ENCODE measurements at regions not wholly inside any gene's neighbourhood (a gene's known extent, or its start where the extent isn't known, plus 50 kb on each side); places are given as distances from the start of the nearest gene placed in this dataset.

DNA sequence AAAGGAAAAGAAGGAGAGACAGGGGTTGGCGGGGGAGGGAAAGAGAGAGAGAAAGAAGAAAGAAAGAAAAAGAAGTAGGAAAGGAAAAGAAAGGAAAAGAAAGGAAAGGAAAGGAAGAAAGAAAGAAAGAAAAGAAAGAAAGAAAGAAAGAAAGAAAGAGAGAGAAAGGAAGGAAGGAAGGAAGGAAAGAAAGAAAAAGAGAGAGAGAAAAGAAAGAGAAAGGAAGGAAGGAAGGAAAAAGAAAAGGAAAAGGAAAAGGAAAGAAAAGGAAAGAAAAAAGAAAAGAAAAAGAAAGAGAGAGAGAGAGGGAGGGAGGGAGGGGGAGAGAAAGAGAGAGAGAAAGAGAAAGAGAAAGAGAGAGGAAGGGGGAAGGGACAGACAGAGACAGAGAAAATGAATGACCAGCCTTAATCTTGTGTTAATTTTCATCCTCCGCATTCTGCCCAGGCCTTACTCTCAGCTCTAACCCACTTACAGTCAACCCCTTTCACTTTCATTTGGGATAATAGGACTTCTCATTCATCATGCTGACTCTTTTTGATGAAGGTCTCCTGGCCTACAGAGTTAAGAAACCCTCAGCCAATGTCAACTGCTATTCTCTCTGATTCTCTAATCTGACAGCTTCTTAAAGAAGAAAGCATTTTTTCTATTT, 207.3 kb downstream of the SUCLG1 start:
- Histone ChIP-seq H3K27me3 (no peaks in the 10 kb centered on the region), H3K9me3 (peaks cover 0 to 3% (median 0%) of the 10 kb centered on the region in 12 donors), H3K4me3 (no peak overlapping the region), H3K36me3 (no peaks in the 10 kb centered on the region), H3K4me1 (no peaks in the 10 kb centered on the region), H3K27ac (no peak overlapping the region)
- no peak for TF ChIP-seq POLR2A (IDR thresholded peaks at IDR 0.05)
- TF ChIP-seq, protein P1, sequence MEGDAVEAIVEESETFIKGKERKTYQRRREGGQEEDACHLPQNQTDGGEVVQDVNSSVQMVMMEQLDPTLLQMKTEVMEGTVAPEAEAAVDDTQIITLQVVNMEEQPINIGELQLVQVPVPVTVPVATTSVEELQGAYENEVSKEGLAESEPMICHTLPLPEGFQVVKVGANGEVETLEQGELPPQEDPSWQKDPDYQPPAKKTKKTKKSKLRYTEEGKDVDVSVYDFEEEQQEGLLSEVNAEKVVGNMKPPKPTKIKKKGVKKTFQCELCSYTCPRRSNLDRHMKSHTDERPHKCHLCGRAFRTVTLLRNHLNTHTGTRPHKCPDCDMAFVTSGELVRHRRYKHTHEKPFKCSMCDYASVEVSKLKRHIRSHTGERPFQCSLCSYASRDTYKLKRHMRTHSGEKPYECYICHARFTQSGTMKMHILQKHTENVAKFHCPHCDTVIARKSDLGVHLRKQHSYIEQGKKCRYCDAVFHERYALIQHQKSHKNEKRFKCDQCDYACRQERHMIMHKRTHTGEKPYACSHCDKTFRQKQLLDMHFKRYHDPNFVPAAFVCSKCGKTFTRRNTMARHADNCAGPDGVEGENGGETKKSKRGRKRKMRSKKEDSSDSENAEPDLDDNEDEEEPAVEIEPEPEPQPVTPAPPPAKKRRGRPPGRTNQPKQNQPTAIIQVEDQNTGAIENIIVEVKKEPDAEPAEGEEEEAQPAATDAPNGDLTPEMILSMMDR (IDR thresholded peaks at IDR 0.05), result no peak
- no peak for DNase-seq
- no peak for ATAC-seq
- WGBS, 4 donors, result 91 to 96% (median 94%) methylated on average over 2 of the region's 2 CpGs
- intact Hi-C loops (cut with DNase I), result no loop called here

DNA sequence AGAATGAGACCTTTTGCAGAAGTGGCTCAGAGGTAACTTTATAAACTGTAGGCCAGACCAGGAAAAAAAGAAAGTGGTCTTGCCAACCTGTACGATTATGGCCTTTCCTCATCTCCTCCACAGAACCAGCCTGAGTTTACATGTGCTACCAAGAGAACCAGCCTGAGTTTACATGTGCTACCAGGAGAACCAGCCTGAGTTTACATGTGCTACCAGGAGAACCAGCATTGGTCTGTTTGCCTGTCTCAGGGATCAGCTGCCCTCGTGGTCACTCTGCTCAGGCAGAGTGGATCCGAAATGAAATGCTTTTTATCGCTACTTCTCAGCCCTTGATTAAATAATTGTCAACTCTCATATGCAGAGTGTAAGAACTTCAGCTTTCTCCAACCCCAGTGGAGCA, 209.9 kb downstream of the SUCLG1 start:
- TF ChIP-seq, protein P1 (IDR thresholded peaks at IDR 0.05), result no peak
- TF ChIP-seq POLR2A (IDR thresholded peaks at IDR 0.05), result no peak
- Histone ChIP-seq H3K9me3 (no peaks in the 10 kb centered on the region), H3K36me3 (no peaks in the 10 kb centered on the region), H3K27me3 (no peaks in the 10 kb centered on the region), H3K4me1 (no peaks in the 10 kb centered on the region), H3K4me3 (no peak overlapping the region), H3K27ac (no peak overlapping the region)
- WGBS, 4 donors, result 75 to 89% (median 86%) methylated on average over 4 of the region's 4 CpGs
- intact Hi-C loops (cut with DNase I), result no loop called here
- DNase-seq (no peak), ATAC-seq (no peak)

DNA sequence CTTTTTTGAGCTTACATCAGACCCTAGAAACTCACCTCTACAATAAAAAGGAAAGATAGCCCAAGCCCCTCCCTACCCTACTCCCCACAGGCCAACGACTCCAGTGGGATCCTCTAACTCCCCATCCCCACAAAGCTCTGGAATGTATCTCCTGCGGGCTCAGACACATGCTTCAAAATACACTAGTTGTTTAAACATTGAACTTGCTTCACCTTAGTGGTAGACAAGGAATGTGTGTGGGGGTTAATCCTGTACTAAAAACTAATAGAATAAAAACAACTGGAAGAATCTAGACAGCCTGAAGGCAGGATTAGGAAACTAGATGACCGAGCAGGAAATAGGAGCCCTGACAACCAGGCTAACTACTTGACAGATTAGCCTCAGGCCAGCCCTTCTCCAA, 211.5 kb downstream of the SUCLG1 start:
- Histone ChIP-seq H3K27me3 (no peaks in the 10 kb centered on the region), H3K4me1 (no peaks in the 10 kb centered on the region), H3K9me3 (no peaks in the 10 kb centered on the region), H3K4me3 (no peak overlapping the region), H3K27ac (no peak overlapping the region), H3K36me3 (no peaks in the 10 kb centered on the region)
- 58 to 70% (median 62%) methylated on average over 3 of the region's 3 CpGs for WGBS, 4 donors
- ATAC-seq (no peak), DNase-seq (no peak)
- intact Hi-C loops (cut with DNase I), result no loop called here
- TF ChIP-seq POLR2A (IDR thresholded peaks at IDR 0.05), result no peak
- TF ChIP-seq, protein P1 (IDR thresholded peaks at IDR 0.05), result no peak

DNA sequence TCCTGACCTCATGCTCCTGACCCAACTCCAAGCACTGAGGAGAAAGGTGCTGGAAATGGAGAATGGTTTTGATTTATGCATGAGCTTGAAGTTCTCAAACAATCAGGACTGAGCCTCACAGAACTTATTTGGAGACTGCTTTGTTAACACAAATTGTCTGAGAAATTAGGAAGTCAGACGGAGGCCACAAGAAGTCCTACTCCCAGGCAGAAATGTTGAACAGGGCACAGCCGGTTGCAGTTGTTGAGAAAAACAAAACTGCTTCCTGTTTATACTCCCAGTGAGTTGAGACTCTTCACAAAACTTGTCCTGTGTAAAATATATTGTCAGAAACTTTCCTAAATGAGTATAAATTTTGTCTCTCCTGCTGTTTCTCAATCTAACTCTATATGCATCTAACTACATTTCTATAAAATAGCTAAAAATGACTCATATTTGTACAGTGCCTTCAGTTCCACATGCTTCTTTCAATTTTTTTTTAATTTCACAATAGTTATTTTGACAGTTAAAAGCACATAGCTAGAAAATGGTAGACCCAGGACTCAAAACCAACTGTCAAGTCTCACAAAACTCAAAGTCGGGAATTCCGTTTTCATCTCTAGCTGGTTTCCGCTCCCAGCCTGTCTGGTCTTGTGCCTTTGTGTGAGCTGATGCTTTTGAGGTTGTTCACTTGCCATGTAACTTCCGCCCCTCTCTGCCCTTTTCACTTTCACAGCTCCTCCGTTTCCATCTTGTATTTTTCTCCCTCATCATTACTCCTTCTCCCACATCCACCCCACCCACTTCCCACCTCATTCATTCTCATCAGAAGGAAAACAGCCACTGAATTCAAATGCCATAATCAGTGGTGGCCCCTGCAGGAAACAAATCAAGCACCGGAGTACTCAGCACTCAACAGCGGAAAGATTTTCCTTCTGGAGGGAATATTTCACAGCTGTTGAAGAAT, 215.0 kb downstream of the SUCLG1 start:
- no peaks in the 10 kb centered on the region for H3K36me3 ChIP-seq
- no peaks in the 10 kb centered on the region for H3K9me3 ChIP-seq
- H3K27me3 ChIP-seq, result peaks cover 0 to 5% (median 0%) of the 10 kb centered on the region in 9 donors
- no peak overlapping the region for H3K27ac ChIP-seq
- no peaks in the 10 kb centered on the region for H3K4me1 ChIP-seq
- intact Hi-C loops (cut with DNase I), result no loop called here
- 48 to 58% (median 54%) methylated on average over 9 of the region's 9 CpGs for WGBS, 4 donors
- no peak for DNase-seq
- no peak for TF ChIP-seq POLR2A (IDR thresholded peaks at IDR 0.05)
- TF ChIP-seq, protein P1 (IDR thresholded peaks at IDR 0.05), result no peak
- no peak for ATAC-seq
- H3K4me3 ChIP-seq, result no peak overlapping the region

All from heart left ventricle (tissue), 16 donors.